C1 segment of cervical spinal cord (tissue), 14 donors: ENCODE measurements at regions not wholly inside any gene's neighbourhood (a gene's known extent, or its start where the extent isn't known, plus 50 kb on each side); places are given as distances from the start of the nearest gene placed in this dataset.

Source experiments
- DNase-seq, 14 donors: peaks; one replicate each; lab custom pipeline; 2025; lab: John Stamatoyannopoulos, UW

DNA sequence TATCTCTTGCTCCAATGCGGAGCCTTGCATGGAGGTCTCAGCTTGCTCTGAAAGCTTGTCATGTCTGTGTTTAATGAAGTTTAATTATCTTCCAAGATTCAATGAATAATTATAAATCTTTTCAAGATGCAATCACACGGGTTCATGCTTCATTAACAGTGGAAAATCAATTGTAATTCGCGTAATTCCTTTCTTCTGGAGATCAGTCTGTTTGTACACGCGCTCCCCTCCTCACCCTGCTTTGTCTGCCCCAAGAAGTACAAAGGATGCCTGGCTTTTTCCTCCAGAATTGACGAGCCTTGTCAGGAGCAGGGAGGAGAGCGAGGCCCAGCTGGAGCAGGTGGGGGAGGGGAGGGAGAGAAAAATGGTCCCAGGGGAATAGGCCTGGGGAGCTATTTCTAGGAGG is 65.0 kb upstream of the DISP3 start:
- DNase-seq: no peak

DNA sequence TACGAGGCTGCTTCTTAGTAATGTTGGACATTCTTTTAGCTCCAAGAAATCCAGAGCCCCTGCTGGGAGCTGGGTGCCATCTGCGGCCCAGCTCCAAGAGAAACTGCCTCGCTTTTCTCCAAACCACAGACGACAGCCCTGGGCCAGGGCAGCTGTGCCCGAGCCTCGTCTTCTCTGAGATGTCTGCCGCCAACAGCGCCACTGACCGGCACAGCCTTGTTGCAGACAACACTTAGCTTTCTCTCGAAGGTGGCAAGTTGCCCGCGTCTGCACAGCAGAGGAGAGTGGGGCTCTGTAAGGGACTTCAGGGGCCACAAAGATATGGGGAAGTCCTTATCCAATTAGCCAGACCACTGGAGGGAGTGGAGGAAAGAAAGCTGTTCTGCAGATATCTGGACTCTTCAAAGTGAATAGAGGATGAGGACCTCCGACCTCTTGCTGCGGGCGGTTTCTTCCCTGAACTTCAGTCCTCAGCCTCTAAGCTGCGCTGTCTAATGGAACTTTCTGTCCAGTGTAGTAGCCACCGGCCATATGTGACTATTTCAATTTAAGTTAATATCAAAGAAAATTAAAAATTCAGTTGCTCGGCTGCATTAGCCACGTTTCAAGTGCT is 63.9 kb upstream of the DISP3 start:
- DNase-seq: peak in 9 of 14 donors; percentile 5 to 47 (median 11)

- no peak for DNase-seq
Observed at GRCh38 chr1:11417162-11417561, 61.8 kb upstream of the DISP3 start.

DNA sequence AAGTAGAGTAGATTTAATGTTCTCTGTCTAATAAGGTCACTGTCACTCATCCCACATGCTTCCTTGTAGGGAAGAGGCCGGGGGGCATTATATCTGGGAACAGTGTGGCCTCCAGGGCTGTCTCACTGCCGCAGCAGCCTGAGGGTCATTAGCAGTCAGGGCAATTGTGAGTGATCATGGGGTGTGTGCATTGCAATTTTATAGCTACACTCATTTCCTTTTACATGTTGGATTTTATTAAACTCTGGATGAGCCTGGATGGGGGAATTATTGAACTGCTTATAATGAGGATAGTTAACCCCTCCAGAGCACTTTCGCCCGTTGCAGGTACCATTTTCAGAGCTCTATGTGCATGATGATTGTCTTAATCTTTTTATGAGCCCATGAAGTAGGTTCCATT is 60.9 kb upstream of the DISP3 start:
- DNase-seq: no peak

- DNase-seq: no peak
Observed at GRCh38 chr1:11421443-11421842, 57.5 kb upstream of the DISP3 start.

GRCh38 chr1:11422686-11423085 is 56.3 kb upstream of the DISP3 start:
- DNase-seq: peak in 1 of 14 donors; percentile 27

GRCh38 chr1:11426617-11427016 is 52.3 kb upstream of the DISP3 start:
- DNase-seq: no peak

GRCh38 chr1:11428789-11429188 is 50.2 kb upstream of the DISP3 start:
- no peak for DNase-seq
